Neural cell (in vitro differentiated cells): ENCODE measurements at regions not wholly inside any gene's neighbourhood (a gene's known extent, or its start where the extent isn't known, plus 50 kb on each side); places are given as distances from the start of the nearest gene placed in this dataset.

Source experiments
- H2AFZ ChIP-seq: fragments of 200-600, 300-800 bp; sonication (generic), shearing (Covaris generic); 2 replicates; pipeline ENCODE4 v1.6.0; 2014; ENCODE audit warnings: low read depth, mild to moderate bottlenecking, antibody characterized with exemption, low read length, moderate library complexity
- H3F3A ChIP-seq: fragments of 200-600 bp; shearing (Covaris generic); 2 replicates; pipeline ENCODE4 v1.6.1; 2016; ENCODE audit warnings: mild to moderate bottlenecking, moderate library complexity, mixed read lengths, antibody characterized with exemption, low read length; ENCODE audit not compliant: insufficient read depth, poor library complexity, severe bottlenecking
- H3K27ac ChIP-seq: fragments of 200-600, 300-800 bp; sonication (generic), shearing (Covaris generic); 2 replicates; pipeline ENCODE4 v1.5.1; 2014; ENCODE audit warnings: mild to moderate bottlenecking, low read length, moderate library complexity
- H3K27me3 ChIP-seq: fragments of 300-800, 200-600 bp; sonication (generic), shearing (Covaris generic); 2 replicates; pipeline ENCODE4 v1.6.0; 2014; ENCODE audit warnings: mild to moderate bottlenecking, low read depth, low read length, moderate library complexity; ENCODE audit not compliant: insufficient read depth
- H3K36me3 ChIP-seq: fragments of 300-800, 200-600 bp; sonication (generic), shearing (Covaris generic); 2 replicates; pipeline ENCODE4 v1.5.1; 2014; ENCODE audit warnings: mild to moderate bottlenecking, antibody characterized with exemption, low read length, moderate library complexity; ENCODE audit not compliant: insufficient read depth
- H3K4me2 ChIP-seq: fragments of 300-800, 200-600 bp; sonication (generic), shearing (Covaris generic); 2 replicates; pipeline ENCODE4 v1.6.0; 2014; ENCODE audit warnings: mild to moderate bottlenecking, low read length
- H3K4me3 ChIP-seq: fragments of 300-800, 200-600 bp; sonication (generic), shearing (Covaris generic); 2 replicates; pipeline ENCODE4 v1.5.1; 2014; ENCODE audit warnings: mild to moderate bottlenecking, low read length, moderate library complexity
- H3K79me2 ChIP-seq: fragments of 200-600 bp; shearing (Covaris generic); replicated peaks from 2 replicates; pipeline ENCODE4 v1.6.0; 2014; ENCODE audit warnings: mild to moderate bottlenecking, low read length, moderate library complexity; ENCODE audit not compliant: insufficient read depth
- H3K9ac ChIP-seq: fragments of 300-800, 200-600 bp; sonication (generic), shearing (Covaris generic); 2 replicates; pipeline ENCODE4 v1.6.1; 2016; ENCODE audit warnings: mild to moderate bottlenecking, low read length, mixed read lengths
- H3K9me2 ChIP-seq: fragments of 200-600 bp; shearing (Covaris generic); 2 replicates; pipeline ENCODE4 v1.6.1; 2016; ENCODE audit warnings: mild to moderate bottlenecking, low read length, mixed read lengths; ENCODE audit not compliant: insufficient read depth
- H3K9me3 ChIP-seq: fragments of 200-600, 300-800 bp; sonication (generic), shearing (Covaris generic); 2 replicates; pipeline ENCODE4 v1.6.1; 2016; ENCODE audit warnings: mild to moderate bottlenecking, mixed run types, low read length, moderate library complexity, mixed read lengths
- H4K20me1 ChIP-seq: fragments of 200-600 bp; shearing (Covaris generic); 2 replicates; pipeline ENCODE4 v1.6.1; 2016; ENCODE audit warnings: mild to moderate bottlenecking, mixed run types; ENCODE audit not compliant: insufficient read depth
- EP300 ChIP-seq: fragments of 450-650 bp; conservative IDR thresholded peaks from 2 replicates; pipeline ENCODE4 v1.6.1; 2014; ENCODE audit warnings: antibody characterized with exemption, mild to moderate bottlenecking, moderate library complexity; ENCODE audit not compliant: poor library complexity, severe bottlenecking
- EZH2 ChIP-seq: fragments of 200-600, 300-800 bp; shearing (Covaris generic), sonication (generic); IDR thresholded peaks from 2 replicates; pipeline ENCODE4 v1.6.1; 2014; ENCODE audit warnings: antibody characterized with exemption, low read length, borderline replicate concordance, mild to moderate bottlenecking; ENCODE audit not compliant: insufficient read depth, poor library complexity, severe bottlenecking
- MXI1 ChIP-seq: fragments of 450-650 bp; conservative IDR thresholded peaks from 2 replicates; pipeline ENCODE4 v1.6.1; 2014; ENCODE audit warnings: antibody characterized with exemption, mild to moderate bottlenecking; ENCODE audit not compliant: poor library complexity, severe bottlenecking
- POLR2AphosphoS5 ChIP-seq: IDR thresholded peaks from 2 replicates; pipeline ENCODE4 v1.6.1; 2012
- RAD21 ChIP-seq: fragments of 450-650 bp; conservative IDR thresholded peaks from 2 replicates; pipeline ENCODE4 v1.6.1; 2014; ENCODE audit warnings: antibody characterized with exemption, mild to moderate bottlenecking, moderate library complexity
- SMC3 ChIP-seq: fragments of 450-650 bp; conservative IDR thresholded peaks from 2 replicates; pipeline ENCODE4 v1.6.1; 2014; ENCODE audit warnings: antibody characterized with exemption, mild to moderate bottlenecking, moderate library complexity; ENCODE audit not compliant: poor library complexity
- TAF1 ChIP-seq: IDR thresholded peaks from 2 replicates; pipeline ENCODE4 v1.6.1; 2012; ENCODE audit warnings: low read depth
- TF ChIP-seq, protein P1 (sequence below): fragments of 450-650 bp; IDR thresholded peaks from 2 replicates; pipeline ENCODE4 v1.5.1; 2014; ENCODE audit warnings: antibody characterized with exemption, mild to moderate bottlenecking, moderate library complexity; ENCODE audit not compliant: poor library complexity, severe bottlenecking
- TF ChIP-seq, protein P2 (sequence below): IDR thresholded peaks from 2 replicates; pipeline ENCODE4 v1.6.1; 2012; ENCODE audit warnings: borderline replicate concordance

DNA sequence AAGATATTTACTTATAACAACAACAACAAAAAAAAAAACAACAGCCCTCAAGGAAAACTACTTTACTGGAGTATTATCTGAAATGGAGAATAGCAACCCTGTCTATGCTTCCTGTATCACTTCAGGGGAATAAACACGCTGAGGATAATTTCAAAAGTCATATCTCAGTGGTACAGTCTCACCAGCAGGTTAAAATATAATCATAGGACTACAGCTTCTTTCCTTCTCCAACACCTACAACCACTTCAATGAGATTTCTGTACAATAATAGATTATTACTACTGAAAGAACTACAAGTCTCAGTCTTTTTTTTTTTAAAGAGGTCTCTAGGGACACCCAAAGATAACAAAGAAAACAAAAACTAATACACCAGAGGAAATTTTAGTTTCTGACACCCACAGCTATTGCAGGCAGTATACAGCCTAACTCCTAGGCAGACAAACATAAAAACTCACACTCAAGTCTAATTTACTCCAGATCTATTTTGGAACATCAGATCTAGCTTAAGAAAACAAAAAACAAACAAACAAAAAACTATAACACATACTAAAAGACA lies 268.2 kb downstream of the BCHE start:
- no peaks in the 10 kb centered on the region for H3K36me3 ChIP-seq
- TF ChIP-seq SMC3: no peak
- no peak for TF ChIP-seq POLR2AphosphoS5
- no peak for TF ChIP-seq EZH2
- no peaks in the 10 kb centered on the region for H3K79me2 ChIP-seq
- H3K9me2 ChIP-seq: no peaks in the 10 kb centered on the region
- no peak overlapping the region for H3K4me3 ChIP-seq
- no peak overlapping the region for H2AFZ ChIP-seq
- no peaks in the 10 kb centered on the region for H3K9me3 ChIP-seq
- H4K20me1 ChIP-seq: no peaks in the 10 kb centered on the region
- no peak overlapping the region for H3K9ac ChIP-seq
- H3K27me3 ChIP-seq: no peaks in the 10 kb centered on the region
- no peaks in the 10 kb centered on the region for H3F3A ChIP-seq
- H3K27ac ChIP-seq: no peak overlapping the region
- H3K4me2 ChIP-seq: no peak overlapping the region

DNA sequence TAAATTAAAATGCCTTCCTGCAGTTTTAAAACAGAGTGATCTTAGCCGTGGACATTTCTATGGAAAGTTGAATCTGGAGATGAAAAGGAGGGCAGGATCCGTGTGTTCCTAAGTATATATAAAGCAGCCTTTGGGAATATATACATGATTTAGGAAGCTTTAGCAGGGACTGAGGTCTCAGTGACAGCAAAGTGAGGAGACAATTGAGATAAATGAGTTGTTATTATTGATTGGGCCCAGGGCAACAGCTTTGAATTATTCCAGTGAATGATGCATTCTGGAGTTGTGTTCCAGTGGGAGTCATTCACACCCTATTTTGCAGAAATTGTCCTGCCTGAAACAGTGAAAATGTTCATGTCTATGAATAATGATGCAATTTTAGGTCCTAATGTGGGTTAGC lies 281.4 kb downstream of the BCHE start:
- no peak overlapping the region for H3K9ac ChIP-seq
- H3F3A ChIP-seq: no peaks in the 10 kb centered on the region

More for the DNA sequence above, 281.4 kb downstream of the BCHE start:
- Histone ChIP-seq H3K79me2 (no peaks in the 10 kb centered on the region), H3K27ac (no peak overlapping the region), H2AFZ (no peak overlapping the region), H3K4me3 (no peak overlapping the region), H4K20me1 (no peaks in the 10 kb centered on the region), H3K36me3 (no peaks in the 10 kb centered on the region), H3K9me3 (no peaks in the 10 kb centered on the region), H3K9me2 (no peaks in the 10 kb centered on the region), H3K4me2 (no peak overlapping the region), H3K27me3 (no peaks in the 10 kb centered on the region)
- TF ChIP-seq, protein P1, sequence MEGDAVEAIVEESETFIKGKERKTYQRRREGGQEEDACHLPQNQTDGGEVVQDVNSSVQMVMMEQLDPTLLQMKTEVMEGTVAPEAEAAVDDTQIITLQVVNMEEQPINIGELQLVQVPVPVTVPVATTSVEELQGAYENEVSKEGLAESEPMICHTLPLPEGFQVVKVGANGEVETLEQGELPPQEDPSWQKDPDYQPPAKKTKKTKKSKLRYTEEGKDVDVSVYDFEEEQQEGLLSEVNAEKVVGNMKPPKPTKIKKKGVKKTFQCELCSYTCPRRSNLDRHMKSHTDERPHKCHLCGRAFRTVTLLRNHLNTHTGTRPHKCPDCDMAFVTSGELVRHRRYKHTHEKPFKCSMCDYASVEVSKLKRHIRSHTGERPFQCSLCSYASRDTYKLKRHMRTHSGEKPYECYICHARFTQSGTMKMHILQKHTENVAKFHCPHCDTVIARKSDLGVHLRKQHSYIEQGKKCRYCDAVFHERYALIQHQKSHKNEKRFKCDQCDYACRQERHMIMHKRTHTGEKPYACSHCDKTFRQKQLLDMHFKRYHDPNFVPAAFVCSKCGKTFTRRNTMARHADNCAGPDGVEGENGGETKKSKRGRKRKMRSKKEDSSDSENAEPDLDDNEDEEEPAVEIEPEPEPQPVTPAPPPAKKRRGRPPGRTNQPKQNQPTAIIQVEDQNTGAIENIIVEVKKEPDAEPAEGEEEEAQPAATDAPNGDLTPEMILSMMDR: no peak
- TF ChIP-seq, protein P2, sequence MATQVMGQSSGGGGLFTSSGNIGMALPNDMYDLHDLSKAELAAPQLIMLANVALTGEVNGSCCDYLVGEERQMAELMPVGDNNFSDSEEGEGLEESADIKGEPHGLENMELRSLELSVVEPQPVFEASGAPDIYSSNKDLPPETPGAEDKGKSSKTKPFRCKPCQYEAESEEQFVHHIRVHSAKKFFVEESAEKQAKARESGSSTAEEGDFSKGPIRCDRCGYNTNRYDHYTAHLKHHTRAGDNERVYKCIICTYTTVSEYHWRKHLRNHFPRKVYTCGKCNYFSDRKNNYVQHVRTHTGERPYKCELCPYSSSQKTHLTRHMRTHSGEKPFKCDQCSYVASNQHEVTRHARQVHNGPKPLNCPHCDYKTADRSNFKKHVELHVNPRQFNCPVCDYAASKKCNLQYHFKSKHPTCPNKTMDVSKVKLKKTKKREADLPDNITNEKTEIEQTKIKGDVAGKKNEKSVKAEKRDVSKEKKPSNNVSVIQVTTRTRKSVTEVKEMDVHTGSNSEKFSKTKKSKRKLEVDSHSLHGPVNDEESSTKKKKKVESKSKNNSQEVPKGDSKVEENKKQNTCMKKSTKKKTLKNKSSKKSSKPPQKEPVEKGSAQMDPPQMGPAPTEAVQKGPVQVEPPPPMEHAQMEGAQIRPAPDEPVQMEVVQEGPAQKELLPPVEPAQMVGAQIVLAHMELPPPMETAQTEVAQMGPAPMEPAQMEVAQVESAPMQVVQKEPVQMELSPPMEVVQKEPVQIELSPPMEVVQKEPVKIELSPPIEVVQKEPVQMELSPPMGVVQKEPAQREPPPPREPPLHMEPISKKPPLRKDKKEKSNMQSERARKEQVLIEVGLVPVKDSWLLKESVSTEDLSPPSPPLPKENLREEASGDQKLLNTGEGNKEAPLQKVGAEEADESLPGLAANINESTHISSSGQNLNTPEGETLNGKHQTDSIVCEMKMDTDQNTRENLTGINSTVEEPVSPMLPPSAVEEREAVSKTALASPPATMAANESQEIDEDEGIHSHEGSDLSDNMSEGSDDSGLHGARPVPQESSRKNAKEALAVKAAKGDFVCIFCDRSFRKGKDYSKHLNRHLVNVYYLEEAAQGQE: no peak
- TF ChIP-seq EP300: no peak
- no peak for TF ChIP-seq POLR2AphosphoS5
- TF ChIP-seq EZH2: no peak
- TF ChIP-seq MXI1: no peak
- no peak for TF ChIP-seq SMC3
- no peak for TF ChIP-seq RAD21
- TF ChIP-seq TAF1: no peak
